IMR-90 (cell line): ENCODE measurements at regions not wholly inside any gene's neighbourhood (a gene's known extent, or its start where the extent isn't known, plus 50 kb on each side); places are given as distances from the start of the nearest gene placed in this dataset.

Source experiments
- ATAC-seq: fragments of 200-7000 bp; cut with Tn5 transposase; 2 replicates; pipeline ENCODE4 v1.9.1; 2020; ENCODE audit warnings: low read depth, mild to moderate bottlenecking, moderate library complexity
- BruUV-seq: library from RNA; stranded (reverse); fragments of 400-500 nt; replicated peaks from 2 replicates; lab custom pipeline; 2021; lab: Mats Ljungman, UMichigan
- CTCF ChIA-PET: fragments of 300-600 bp; formaldehyde crosslinking; extraction: SDS; loops from one replicate; lab custom pipeline; 2021; ENCODE audit warnings: antibody characterized with exemption; lab: Yijun Ruan, JAX
- POLR2A ChIA-PET: fragments of 300-600 bp; sonication (Branson Sonifier 250); formaldehyde crosslinking; loops from one replicate; lab custom pipeline; 2022; ENCODE audit warnings: antibody characterized with exemption; ENCODE audit not compliant: unreplicated experiment; lab: Charles Lee
- DNase-seq: peaks from one replicate; pipeline ENCODE4 v3.0.0; 2013
- H2AFZ ChIP-seq: replicated peaks from 2 replicates; pipeline ENCODE3; 2013; ENCODE audit warnings: low read length, mild to moderate bottlenecking; ENCODE audit not compliant: poor library complexity
- H2AK5ac ChIP-seq: 2 replicates; pipeline ENCODE4 v1.6.1; 2013; ENCODE audit warnings: low read depth, low read length, inconsistent platforms
- H2AK9ac ChIP-seq: replicated peaks from 2 replicates; pipeline ENCODE3; 2013; ENCODE audit warnings: mild to moderate bottlenecking, low read depth, low read length, moderate library complexity; ENCODE audit not compliant: poor library complexity
- H2BK120ac ChIP-seq: 2 replicates; pipeline ENCODE4 v1.6.1; 2013; ENCODE audit warnings: low read depth, low read length, inconsistent platforms
- H2BK15ac ChIP-seq: 3 replicates; pipeline ENCODE4 v1.6.1; 2013; ENCODE audit warnings: low read depth, low read length, inconsistent platforms
- H2BK20ac ChIP-seq: 2 replicates; pipeline ENCODE4 v1.6.1; 2013; ENCODE audit warnings: low read depth, mild to moderate bottlenecking, inconsistent platforms, low read length, moderate library complexity
- H2BK5ac ChIP-seq: 2 replicates; pipeline ENCODE4 v1.6.1; 2013; ENCODE audit warnings: mild to moderate bottlenecking, low read depth, low read length, inconsistent platforms; ENCODE audit not compliant: poor library complexity, severe bottlenecking
- H3K14ac ChIP-seq: replicated peaks from 2 replicates; pipeline ENCODE4 v1.6.1; 2013; ENCODE audit warnings: low read depth, low read length, inconsistent platforms
- H3K18ac ChIP-seq: 2 replicates; pipeline ENCODE4 v1.6.1; 2013; ENCODE audit warnings: low read depth, low read length, control low read depth
- H3K23ac ChIP-seq: 2 replicates; pipeline ENCODE4 v1.6.1; 2013; ENCODE audit warnings: low read depth, low read length, inconsistent platforms
- H3K27ac ChIP-seq: 2 replicates; pipeline ENCODE4 v1.5.1; 2013; ENCODE audit warnings: mild to moderate bottlenecking, control low read depth, low read length; ENCODE audit not compliant: insufficient read depth
- H3K27me3 ChIP-seq: 2 replicates; pipeline ENCODE4 v1.6.1; 2013; ENCODE audit warnings: low read length; ENCODE audit not compliant: control insufficient read depth, insufficient read depth
- H3K36me3 ChIP-seq: 2 replicates; pipeline ENCODE4 v1.6.1; 2013; ENCODE audit warnings: low read length, mixed read lengths; ENCODE audit not compliant: control insufficient read depth, insufficient read depth
- H3K4ac ChIP-seq: 2 replicates; pipeline ENCODE4 v1.6.1; 2013; ENCODE audit warnings: low read depth, low read length, inconsistent platforms
- H3K4me1 ChIP-seq: 2 replicates; pipeline ENCODE4 v1.6.1; 2013; ENCODE audit warnings: low read length, mixed read lengths; ENCODE audit not compliant: control insufficient read depth, insufficient read depth
- H3K4me2 ChIP-seq: 2 replicates; pipeline ENCODE4 v1.6.1; 2013; ENCODE audit warnings: low read depth, mild to moderate bottlenecking, control low read depth, low read length, moderate library complexity
- H3K4me3 ChIP-seq: 2 replicates; pipeline ENCODE4 v1.5.1; 2013; ENCODE audit warnings: low read depth, mild to moderate bottlenecking, control low read depth, low read length, moderate library complexity; ENCODE audit not compliant: insufficient read depth
- H3K56ac ChIP-seq: 2 replicates; pipeline ENCODE4 v1.6.1; 2013; ENCODE audit warnings: low read length, inconsistent platforms; ENCODE audit not compliant: insufficient read depth; ENCODE audit errors: extremely low read depth
- H3K79me1 ChIP-seq, 2 experiments: 2 replicates each; pipeline ENCODE4 v1.6.1; 2013; ENCODE audit warnings: low read length in 2 of 2, inconsistent platforms in 1 of 2, low read depth in 1 of 2
- H3K9ac ChIP-seq: 2 replicates; pipeline ENCODE4 v1.6.1; 2013; ENCODE audit warnings: low read depth, low read length, control low read depth
- H3K9me1 ChIP-seq: 2 replicates; pipeline ENCODE4 v1.6.1; 2013; ENCODE audit warnings: low read length, inconsistent platforms; ENCODE audit not compliant: insufficient read depth
- H3K9me3 ChIP-seq: 2 replicates; pipeline ENCODE4 v1.6.1; 2013; ENCODE audit warnings: low read length; ENCODE audit not compliant: control insufficient read depth, insufficient read depth
- H4K20me1 ChIP-seq: 2 replicates; pipeline ENCODE4 v1.6.1; 2013; ENCODE audit warnings: low read length, inconsistent platforms; ENCODE audit not compliant: insufficient read depth
- H4K5ac ChIP-seq: 2 replicates; pipeline ENCODE4 v1.6.1; 2013; ENCODE audit warnings: mild to moderate bottlenecking, low read depth, low read length, control low read depth
- H4K8ac ChIP-seq, 2 experiments: 2 replicates each; pipeline ENCODE4 v1.6.1; 2013; ENCODE audit warnings: low read depth in 2 of 2, low read length in 2 of 2, control low read depth in 1 of 2, inconsistent platforms in 1 of 2
- H4K91ac ChIP-seq: 2 replicates; pipeline ENCODE4 v1.6.1; 2013; ENCODE audit warnings: low read depth, low read length, inconsistent platforms; ENCODE audit not compliant: insufficient read depth
- CEBPB ChIP-seq: IDR thresholded peaks from 2 replicates; pipeline ENCODE4 v1.6.1; 2012; ENCODE audit warnings: low read depth, low read length, improper control_type of control experiment
- NFE2L2 ChIP-seq: fragments of 150-350 bp; IDR thresholded peaks from 2 replicates; pipeline ENCODE4 v1.6.1; 2016; ENCODE audit warnings: low read depth, mild to moderate bottlenecking, low read length
- WGBS, 2 experiments: methylation state at CpG; one replicate each; pipeline versions ENCODE4 v1.1.5 to v1.1.7; 2013; ENCODE audit warnings: missing lambda C conversion rate in 2 of 2; ENCODE audit not compliant: insufficient read length in 1 of 2; ENCODE audit errors: extremely low coverage in 2 of 2; 5-methylcytosine and 5-hydroxymethylcytosine counted together
- dilution Hi-C: fragments of 300-500 bp; cut with HindIII; formaldehyde crosslinking; loops from one replicate; pipeline ENCODE4 v1.14.3; 2018; ENCODE audit warnings: low sequenced_read_pairs; ENCODE audit not compliant: unreplicated experiment
- in situ Hi-C: fragments of 300-500 bp; cut with MboI; formaldehyde crosslinking; loops from 3 replicates; pipeline ENCODE4 v1.14.3; 2019; ENCODE audit warnings: low sequenced_read_pairs, inconsistent platforms, mixed read lengths
- intact Hi-C: fragments of 100-400 bp; cut with micrococcal nuclease; formaldehyde crosslinking; loops from 2 replicates; pipeline ENCODE4 v1.10.0; 2022

DNA sequence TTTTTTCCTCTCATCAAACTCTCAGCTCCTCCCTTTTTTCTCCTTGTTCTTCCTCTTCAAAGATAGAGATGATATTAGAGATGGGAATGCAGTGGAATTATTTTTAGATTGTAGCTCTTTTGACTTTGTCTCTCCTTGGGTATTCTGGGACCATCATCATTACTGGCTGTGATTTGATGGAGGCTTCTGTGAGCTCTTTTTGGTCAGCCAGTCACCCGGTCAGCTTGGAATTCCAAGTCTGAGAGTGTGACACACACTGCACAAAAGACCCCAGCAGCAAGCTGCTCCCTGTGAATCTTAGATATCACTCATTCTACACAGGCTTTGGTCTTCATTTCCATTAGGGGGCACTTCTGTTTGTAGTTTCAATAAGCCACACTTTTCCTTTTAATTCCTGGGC, 51.6 kb upstream of the NEK7 start:
- Histone ChIP-seq H3K4me3 (no peak overlapping the region), H3K36me3 (no peaks in the 10 kb centered on the region), H3K9me3 (no peaks in the 10 kb centered on the region), H3K23ac (no peak overlapping the region), H4K20me1 (no peaks in the 10 kb centered on the region), H2AFZ (no peak overlapping the region), H3K4ac (no peak overlapping the region), H2BK20ac (no peak overlapping the region), H2BK5ac (no peak overlapping the region), H3K27me3 (no peaks in the 10 kb centered on the region), H2BK120ac (no peak overlapping the region), H3K56ac (no peak overlapping the region), H2BK15ac (no peak overlapping the region), H3K79me1 (no peaks in the 10 kb centered on the region), H3K27ac (no peak overlapping the region), H3K9me1 (peaks cover 3% of the 10 kb centered on the region; the same call in 1 of the 2 replicates), H3K9ac (no peak overlapping the region), H2AK5ac (no peak overlapping the region), H3K4me1 (peaks cover 9% of the 10 kb centered on the region), H2AK9ac (no peak overlapping the region), H3K14ac (no peak overlapping the region), H4K5ac (no peak overlapping the region), H3K18ac (no peak overlapping the region), H4K8ac (no peak overlapping the region), H4K91ac (no peak overlapping the region), H3K4me2 (no peak overlapping the region)
- intact Hi-C loops, result no loop called here
- no peak for ATAC-seq
- in situ Hi-C loops, result loop anchor here (10.0 kb wide), 2 partner anchors 360 to 580 kb away; no protein-coding TSS in a partner anchor
- dilution Hi-C loops, result no loop called here
- BruUV-seq, result no TSS peak
- TF ChIP-seq CEBPB (no peak), NFE2L2 (no peak)
- POLR2A ChIA-PET, result interaction anchor here (0.6 kb wide), 1 partner anchor 171 kb away, joined by 13 read pairs; no protein-coding TSS in a partner anchor
- CTCF ChIA-PET, result no interaction called here
- DNase-seq, result no peak
- WGBS, 2 experiments, result no CpG with 5 or more reads among the region's 1 CpG
